Left ventricle myocardium superior (tissue), 1 donor: ENCODE measurements at regions not wholly inside any gene's neighbourhood (a gene's known extent, or its start where the extent isn't known, plus 50 kb on each side); places are given as distances from the start of the nearest gene placed in this dataset.
A peak's percentile ranks its signal among the peaks of the same experiment; 100 is the strongest.
"Not testable (repeated sequence)": the region's sequence is repeated elsewhere in the genome, so short reads cannot be mapped to it uniquely, and the experiment has no call there.

Experiments
- ATAC-seq: fragments of 200-7000 bp; cut with Tn5 transposase; one replicate; pipeline ENCODE4 v1.9.1; 2020; ENCODE audit warnings: mild to moderate bottlenecking, moderate library complexity
- DNase-seq: peaks from one replicate; pipeline ENCODE4 v3.0.0-alpha.2; 2020
- intact Hi-C: fragments of 100-400 bp; cut with micrococcal nuclease; formaldehyde crosslinking; loops from one replicate; pipeline ENCODE4 v1.11.0; 2022
- donor health status: DM: no; HTN: yes; CAD: no; lungs with severe emphysema.

- no peak for DNase-seq
- no peak for ATAC-seq
- intact Hi-C loops = no loop called here
Observed at GRCh38 chr12:59076622-59077021, 156.3 kb upstream of the LRIG3 start.

DNA sequence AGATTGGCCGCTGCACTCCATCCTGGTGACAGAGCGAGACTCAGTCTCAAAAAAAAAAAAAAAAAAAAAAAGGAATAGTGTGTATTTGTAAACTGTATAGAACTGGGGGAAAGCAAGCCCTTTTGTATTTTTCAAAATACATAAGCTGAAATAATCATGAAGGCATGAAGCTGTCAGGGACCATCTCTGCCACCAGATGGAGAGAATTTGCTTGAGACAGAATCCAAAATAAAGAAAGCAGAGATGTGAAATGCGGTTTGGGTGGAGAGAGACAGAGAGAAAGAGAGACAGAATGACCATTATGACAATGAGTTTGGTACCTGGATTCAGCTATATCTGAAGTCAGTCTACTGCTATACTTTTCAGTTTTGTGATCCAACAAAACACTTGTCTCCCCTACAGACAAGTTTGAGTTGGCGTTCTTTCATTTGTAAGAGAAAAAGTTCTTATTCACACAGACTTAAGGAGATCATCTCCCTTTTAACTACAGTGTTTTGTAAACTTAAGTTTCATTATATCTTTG, 155.7 kb upstream of the LRIG3 start:
- ATAC-seq (no peak), DNase-seq (no peak)
- intact Hi-C loops = no loop called here

GRCh38 chr12:59075141-59075540, 154.8 kb upstream of the LRIG3 start:
- DNase-seq = no peak
- intact Hi-C loops = no loop called here

GRCh38 chr12:59070322-59070933, 150.1 kb upstream of the LRIG3 start:
- DNase-seq (no peak), ATAC-seq (no peak)
- intact Hi-C loops = no loop called here

More at GRCh38 chr12:59075141-59075540, 154.8 kb upstream of the LRIG3 start:
- ATAC-seq = no peak

- intact Hi-C loops = no loop called here
- no peak for DNase-seq
- no peak for ATAC-seq
Observed at GRCh38 chr12:59069516-59069915, 149.2 kb upstream of the LRIG3 start.

DNA sequence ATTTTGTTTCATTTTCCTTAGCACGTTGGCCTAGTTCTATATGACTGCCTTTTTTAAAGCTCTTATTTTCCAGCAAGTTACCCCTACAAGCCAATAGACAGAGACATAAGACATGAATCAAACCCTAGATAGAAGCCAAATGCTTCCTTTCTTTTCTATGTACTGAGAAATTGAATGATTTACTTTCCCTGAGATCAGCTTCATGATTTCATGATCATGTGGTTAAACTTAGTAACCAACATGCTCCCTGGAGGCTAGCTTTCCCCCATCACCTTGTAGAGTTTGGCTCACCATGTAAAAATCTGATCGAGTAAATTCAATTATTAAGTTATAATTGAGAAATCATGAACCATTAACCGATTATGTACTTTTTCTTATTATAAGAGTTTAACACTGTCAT, 148.1 kb upstream of the LRIG3 start:
- DNase-seq = no peak
- intact Hi-C loops = no loop called here
- ATAC-seq = no peak

DNA sequence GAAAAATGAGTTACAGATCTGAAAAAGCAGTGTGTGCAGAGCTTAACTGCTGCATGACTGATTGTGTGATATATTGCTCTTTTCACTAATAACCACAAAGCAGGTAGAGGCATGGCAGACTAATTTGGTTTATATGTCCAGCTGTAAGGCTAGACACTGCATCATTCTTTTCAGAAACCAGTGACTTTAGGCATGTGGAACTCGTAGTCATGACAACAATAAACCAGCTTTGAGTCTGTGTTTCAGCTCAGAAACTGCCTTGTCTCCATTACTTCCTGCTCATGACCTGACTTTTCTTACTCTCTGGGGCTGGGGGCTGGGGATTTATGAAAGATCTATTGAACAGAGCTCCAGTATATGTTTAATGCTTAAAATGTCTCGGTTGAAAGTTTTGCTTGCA, 146.8 kb upstream of the LRIG3 start:
- DNase-seq = no peak
- intact Hi-C loops = no loop called here
- no peak for ATAC-seq

GRCh38 chr12:59066445-59066844, 146.1 kb upstream of the LRIG3 start:
- intact Hi-C loops = no loop called here
- no peak for ATAC-seq

GRCh38 chr12:59059088-59059935, 139.0 kb upstream of the LRIG3 start:
- DNase-seq (no peak), ATAC-seq (no peak)
- intact Hi-C loops = no loop called here

More at GRCh38 chr12:59066445-59066844, 146.1 kb upstream of the LRIG3 start:
- DNase-seq = no peak

- DNase-seq (no peak), ATAC-seq (no peak)
- intact Hi-C loops = no loop called here
Observed at GRCh38 chr12:59056966-59057365, 136.7 kb upstream of the LRIG3 start.

DNA sequence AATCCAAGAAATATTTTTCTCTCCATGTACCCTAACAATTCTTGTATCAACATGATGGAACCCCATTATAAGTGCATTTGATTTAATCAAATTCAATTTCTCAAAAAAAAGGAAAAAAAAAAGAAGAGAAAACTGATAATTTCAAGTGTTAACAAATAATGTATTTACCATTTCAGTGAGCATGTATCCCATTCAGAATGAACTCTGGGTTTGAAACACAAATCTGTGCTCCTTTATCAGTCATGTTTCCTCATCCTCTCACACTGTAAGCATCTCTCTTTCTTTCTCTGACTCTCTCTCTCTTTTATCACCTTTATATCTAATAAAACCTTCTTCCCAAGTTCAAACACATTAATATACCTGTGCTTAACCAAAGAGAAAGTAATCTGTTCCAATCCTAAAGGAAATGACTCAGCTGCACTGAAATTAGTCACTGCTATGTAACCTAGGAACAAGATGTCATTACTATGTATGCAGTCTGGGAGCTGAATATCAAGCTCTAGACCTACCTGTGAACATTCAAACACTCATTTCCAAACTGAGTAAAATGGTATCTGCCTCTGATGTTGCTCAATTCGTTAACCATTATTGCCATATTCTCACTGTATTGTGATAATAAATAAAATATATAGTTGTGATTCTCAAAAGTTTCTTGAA, 135.0 kb upstream of the LRIG3 start:
- intact Hi-C loops = no loop called here
- DNase-seq (no peak), ATAC-seq (no peak)

GRCh38 chr12:59053266-59053899, 133.1 kb upstream of the LRIG3 start:
- DNase-seq, intact Hi-C loops, ATAC-seq: not testable (repeated sequence)

DNA sequence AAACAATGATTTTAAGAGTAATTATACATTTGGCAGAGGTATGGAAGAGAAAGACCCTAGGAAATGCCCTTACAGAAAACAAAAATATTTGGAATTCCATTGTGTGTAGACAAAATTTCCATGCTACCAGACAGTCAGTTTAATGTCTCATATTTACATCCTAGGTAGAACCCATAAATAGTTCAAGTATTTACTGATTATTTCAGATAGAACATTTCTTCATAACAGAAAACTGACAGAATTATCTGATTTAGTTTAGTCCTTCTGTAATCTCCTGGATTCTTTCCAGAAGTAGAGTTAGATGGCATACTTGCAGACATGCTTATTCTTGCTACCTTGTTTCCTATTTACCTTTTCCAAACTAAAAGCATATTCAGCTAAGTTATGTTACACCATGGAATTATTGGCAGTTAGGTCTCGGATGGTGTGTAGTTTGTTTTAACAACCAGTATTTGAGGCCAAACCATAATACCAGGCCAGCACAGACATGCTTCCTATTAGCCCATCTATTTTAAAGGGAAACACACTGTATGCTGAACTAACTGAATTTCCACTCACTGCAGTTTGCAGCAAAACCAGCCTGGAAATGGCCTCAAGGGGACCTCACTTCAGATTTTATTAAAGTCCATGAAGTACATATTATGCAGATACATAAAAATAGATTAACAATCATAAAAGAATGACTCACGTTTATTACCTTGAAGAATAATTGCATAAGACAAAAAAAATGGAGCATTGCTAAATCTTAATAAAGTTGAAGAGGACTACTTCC, 126.6 kb upstream of the LRIG3 start:
- ATAC-seq (no peak), DNase-seq (no peak)
- intact Hi-C loops = no loop called here

DNA sequence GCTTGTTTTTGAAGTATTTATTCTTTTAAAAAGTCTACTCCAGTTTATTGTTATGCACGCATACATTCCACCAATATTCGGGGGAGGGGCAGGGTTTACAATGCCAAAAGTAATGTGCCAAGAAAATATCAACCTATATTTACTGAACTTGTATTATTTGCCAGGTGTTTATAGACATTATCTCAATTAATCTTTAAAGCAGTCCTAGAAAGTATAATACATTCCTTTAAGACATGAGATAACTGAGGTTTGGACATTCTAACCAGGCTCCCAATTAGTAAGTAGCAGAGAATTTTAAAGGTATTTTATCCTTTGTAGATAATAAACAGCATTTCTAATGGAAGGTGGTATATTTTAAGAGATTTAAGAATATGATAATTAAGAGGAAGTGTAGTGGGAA, 124.5 kb upstream of the LRIG3 start:
- intact Hi-C loops = no loop called here
- ATAC-seq = no peak
- DNase-seq = no peak

- ATAC-seq (peak; percentile 31), DNase-seq (no peak)
- intact Hi-C loops = no loop called here
Observed at GRCh38 chr12:59041241-59042121, 121.2 kb upstream of the LRIG3 start.

DNA sequence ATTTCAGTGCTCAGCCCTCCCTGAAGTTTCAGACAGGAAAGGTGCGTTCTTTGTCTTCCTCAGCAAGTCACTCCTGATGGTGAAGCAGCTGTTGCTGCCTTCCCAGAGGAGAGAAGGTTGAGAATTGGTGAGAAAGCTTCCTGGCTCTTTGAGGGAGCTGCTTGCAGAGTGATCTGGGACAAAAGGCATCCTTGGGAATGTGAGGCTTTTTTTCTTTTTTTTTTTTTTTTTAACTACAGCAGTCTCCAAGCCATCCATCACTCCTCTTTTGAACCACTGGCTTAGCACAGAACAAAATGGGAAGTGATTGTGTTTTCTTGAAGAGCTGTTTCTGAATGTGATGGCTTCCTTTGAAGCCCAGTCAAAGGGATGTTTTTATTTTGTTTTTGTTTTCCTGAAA, 120.4 kb upstream of the LRIG3 start:
- intact Hi-C loops = no loop called here
- ATAC-seq (no peak), DNase-seq (no peak)

DNA sequence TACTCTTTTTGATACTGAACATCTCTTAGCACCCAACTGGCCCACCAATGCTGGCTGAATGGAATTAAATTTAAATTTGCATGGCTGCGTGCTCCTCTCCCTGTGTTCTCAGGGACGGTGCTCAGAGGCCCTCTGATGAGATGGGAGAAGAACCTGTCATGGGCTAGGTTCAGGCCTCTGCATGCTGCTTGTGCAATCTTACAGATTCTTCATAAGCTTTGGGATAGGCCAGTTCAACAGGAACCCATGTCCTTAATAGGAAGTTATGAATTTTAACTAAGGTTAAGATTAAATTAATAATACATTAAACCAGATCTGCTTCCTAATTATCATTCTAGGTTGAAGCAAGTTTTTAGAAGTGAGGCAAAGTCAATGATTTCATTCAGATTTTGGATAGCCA, 119.7 kb upstream of the LRIG3 start:
- DNase-seq (no peak), ATAC-seq (no peak)
- intact Hi-C loops = no loop called here

DNA sequence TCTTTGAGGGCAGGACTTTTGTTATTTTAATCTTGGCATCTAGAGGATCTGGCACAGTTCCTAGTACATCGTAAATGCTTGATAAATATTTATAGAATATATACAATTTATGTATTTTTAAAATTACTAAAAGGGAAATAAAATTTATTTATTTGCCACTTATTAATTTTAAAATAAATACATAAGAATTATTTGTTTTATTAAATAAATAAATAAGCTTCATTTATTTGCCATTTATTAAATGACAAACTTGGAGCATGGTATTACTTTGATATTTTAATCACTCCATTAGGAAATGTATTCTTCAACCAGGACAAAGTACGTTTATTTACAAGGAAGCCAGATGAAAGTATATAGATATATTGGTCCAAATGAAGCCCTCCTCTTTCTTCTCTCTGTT, 118.7 kb upstream of the LRIG3 start:
- intact Hi-C loops = no loop called here
- DNase-seq (no peak), ATAC-seq (no peak)
